ENCODE measurements at regions not wholly inside any gene's neighbourhood (a gene's known extent, or its start where the extent isn't known, plus 50 kb on each side); places are given as distances from the start of the nearest gene placed in this dataset.
"Not testable (repeated sequence)": the region's sequence is repeated elsewhere in the genome, so short reads cannot be mapped to it uniquely, and the experiment has no call there.

DNA sequence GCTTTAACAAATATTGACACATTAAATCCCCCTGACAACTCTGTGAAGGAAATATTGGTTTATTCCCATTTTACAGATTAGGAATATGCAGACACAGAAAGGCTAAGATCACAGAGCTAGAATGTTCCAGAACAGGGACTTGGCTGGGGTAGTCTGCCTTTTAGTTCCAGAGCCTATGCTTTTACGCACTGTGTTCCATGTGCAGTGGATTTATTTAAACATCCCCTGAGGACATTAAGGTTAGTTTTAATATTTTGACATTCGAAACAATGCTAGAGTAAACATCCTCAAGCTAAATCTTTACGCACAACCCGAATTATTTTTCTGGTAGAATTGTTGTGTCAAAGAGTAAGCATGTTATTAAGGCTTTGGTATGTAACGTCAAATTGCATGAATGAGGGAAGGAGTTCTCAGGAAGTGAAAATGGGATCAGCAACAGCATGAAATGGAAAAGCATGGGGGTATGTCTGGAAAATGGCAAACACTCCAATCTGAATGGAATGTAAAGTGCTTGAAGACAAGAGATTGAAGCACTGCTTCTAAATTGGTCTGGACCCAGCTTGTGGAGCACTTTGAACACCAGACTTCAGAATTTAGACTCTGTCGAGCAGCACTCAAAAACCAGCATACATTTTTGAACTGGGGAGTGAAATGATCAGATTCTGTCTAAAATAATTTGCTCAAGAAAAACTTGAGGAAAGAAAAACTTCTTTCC lies 429.9 kb downstream of the CD83 start:
- Histone ChIP-seq H3K4me1 (no peaks in the 10 kb centered on the region), H3K9me3 (no peaks in the 10 kb centered on the region), H3K4me3 (no peak overlapping the region), H3K27ac (no peak overlapping the region), H3K27me3 (no peaks in the 10 kb centered on the region), H3K36me3 (no peaks in the 10 kb centered on the region)
- TF ChIP-seq, protein P1, sequence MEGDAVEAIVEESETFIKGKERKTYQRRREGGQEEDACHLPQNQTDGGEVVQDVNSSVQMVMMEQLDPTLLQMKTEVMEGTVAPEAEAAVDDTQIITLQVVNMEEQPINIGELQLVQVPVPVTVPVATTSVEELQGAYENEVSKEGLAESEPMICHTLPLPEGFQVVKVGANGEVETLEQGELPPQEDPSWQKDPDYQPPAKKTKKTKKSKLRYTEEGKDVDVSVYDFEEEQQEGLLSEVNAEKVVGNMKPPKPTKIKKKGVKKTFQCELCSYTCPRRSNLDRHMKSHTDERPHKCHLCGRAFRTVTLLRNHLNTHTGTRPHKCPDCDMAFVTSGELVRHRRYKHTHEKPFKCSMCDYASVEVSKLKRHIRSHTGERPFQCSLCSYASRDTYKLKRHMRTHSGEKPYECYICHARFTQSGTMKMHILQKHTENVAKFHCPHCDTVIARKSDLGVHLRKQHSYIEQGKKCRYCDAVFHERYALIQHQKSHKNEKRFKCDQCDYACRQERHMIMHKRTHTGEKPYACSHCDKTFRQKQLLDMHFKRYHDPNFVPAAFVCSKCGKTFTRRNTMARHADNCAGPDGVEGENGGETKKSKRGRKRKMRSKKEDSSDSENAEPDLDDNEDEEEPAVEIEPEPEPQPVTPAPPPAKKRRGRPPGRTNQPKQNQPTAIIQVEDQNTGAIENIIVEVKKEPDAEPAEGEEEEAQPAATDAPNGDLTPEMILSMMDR (IDR thresholded peaks at IDR 0.05) = no peak
- DNase-seq (ENCODE audit: low spot score in 2 of 2) = no peak
- intact Hi-C loops (cut with DNase I) = no loop called here

DNA sequence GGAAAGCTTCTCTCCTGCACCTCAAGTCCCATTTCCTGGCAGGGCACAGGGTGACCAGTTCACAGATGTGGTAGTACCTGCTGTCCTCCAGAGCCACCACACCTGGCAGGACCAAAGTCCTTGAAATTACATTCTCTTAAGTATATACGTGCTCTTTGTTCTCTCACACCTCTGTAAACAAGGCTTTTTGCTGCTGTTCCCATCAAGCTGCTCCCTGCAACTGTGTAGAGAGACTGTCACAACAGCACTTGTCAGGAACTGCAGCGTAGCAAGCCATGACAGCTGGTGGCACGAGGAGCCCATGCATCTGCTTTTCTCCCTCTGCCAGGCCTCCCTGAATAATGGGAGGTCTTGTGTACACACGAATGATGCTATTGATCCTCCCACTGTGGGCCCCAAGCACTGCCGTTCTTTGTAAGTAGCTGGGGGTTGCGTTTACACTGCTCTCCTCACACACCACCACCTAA lies 431.8 kb downstream of the CD83 start:
- intact Hi-C loops (cut with DNase I) = no loop called here
- no peak for DNase-seq (ENCODE audit: low spot score in 2 of 2)
- TF ChIP-seq, protein P1 (IDR thresholded peaks at IDR 0.05) = no peak
- no peak overlapping the region for H3K4me3 ChIP-seq
- H3K27me3 ChIP-seq = no peaks in the 10 kb centered on the region
- H3K9me3 ChIP-seq = no peaks in the 10 kb centered on the region
- no peaks in the 10 kb centered on the region for H3K4me1 ChIP-seq
- no peaks in the 10 kb centered on the region for H3K36me3 ChIP-seq
- H3K27ac ChIP-seq = no peak overlapping the region

DNA sequence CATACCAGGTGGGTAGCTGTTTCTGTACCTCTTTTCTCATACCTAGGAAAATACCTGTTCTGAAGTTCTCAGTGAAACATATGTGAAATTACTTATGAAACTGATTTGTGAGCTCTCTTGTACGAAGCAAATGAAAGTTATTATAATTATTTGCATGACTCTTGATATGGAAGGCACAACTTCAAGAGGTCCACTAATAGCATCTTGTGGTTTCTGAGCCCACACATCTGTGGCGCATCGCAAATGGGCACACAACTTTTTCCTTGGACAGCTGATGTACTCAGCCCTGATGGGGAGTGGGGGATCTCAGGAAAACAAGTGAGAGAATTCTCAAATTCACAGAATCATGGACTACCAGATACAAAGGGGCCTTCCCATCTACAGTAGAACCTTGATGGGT lies 432.3 kb downstream of the CD83 start:
- H3K36me3 ChIP-seq = no peaks in the 10 kb centered on the region
- no peak for DNase-seq (ENCODE audit: low spot score in 2 of 2)
- no peaks in the 10 kb centered on the region for H3K27me3 ChIP-seq
- intact Hi-C loops (cut with DNase I) = no loop called here
- H3K4me1 ChIP-seq = no peaks in the 10 kb centered on the region
- TF ChIP-seq, protein P1 (IDR thresholded peaks at IDR 0.05) = no peak
- H3K4me3 ChIP-seq = no peak overlapping the region
- no peaks in the 10 kb centered on the region for H3K9me3 ChIP-seq
- no peak overlapping the region for H3K27ac ChIP-seq

DNA sequence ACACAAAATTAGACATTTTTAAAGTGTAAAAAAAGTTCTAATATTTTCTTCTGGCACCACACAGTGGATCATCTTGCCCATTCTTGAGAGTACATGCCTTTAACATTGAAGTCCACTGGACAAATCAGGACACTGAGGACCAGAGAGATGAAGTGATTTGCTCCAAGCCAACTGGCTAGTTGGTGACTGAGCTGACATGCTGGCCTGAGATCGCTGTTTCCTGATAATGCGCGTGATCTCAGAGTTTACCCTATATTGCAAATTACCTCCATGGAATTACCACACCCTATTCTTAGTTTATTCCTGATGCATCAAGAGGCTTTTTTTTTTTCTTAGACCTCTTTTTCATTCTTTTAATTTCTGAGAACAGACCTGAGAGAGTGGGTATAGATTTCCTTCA lies 432.8 kb downstream of the CD83 start:
- intact Hi-C loops (cut with DNase I) = no loop called here
- Histone ChIP-seq H3K4me1 (no peaks in the 10 kb centered on the region), H3K4me3 (no peak overlapping the region), H3K27ac (no peak overlapping the region), H3K27me3 (no peaks in the 10 kb centered on the region), H3K36me3 (no peaks in the 10 kb centered on the region), H3K9me3 (no peaks in the 10 kb centered on the region)
- DNase-seq (ENCODE audit: low spot score in 2 of 2) = no peak
- TF ChIP-seq, protein P1 (IDR thresholded peaks at IDR 0.05) = no peak

DNA sequence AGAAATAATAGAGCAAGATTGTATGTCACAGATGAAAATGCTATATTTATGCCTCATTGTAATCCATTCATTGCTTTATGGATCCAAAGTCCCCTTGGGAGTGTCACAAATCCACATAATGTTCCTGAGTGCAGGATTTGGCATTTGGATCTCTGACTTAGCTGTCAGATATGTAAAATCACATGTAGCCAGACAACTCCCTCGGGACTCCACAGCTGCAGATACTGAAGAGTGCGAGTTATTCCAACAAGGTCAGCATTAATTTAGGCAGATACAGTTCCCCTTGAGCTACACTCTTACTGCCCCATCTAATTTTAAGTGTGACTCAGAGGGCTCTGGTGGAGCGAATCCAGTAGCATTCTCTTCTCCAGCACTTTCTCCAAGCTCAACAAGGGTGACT lies 433.2 kb downstream of the CD83 start:
- no peak overlapping the region for H3K27ac ChIP-seq
- intact Hi-C loops (cut with DNase I) = no loop called here
- TF ChIP-seq, protein P1 (IDR thresholded peaks at IDR 0.05) = no peak
- no peaks in the 10 kb centered on the region for H3K9me3 ChIP-seq
- no peaks in the 10 kb centered on the region for H3K36me3 ChIP-seq
- H3K27me3 ChIP-seq = no peaks in the 10 kb centered on the region
- H3K4me1 ChIP-seq = no peaks in the 10 kb centered on the region
- DNase-seq (ENCODE audit: low spot score in 2 of 2) = no peak
- no peak overlapping the region for H3K4me3 ChIP-seq

DNA sequence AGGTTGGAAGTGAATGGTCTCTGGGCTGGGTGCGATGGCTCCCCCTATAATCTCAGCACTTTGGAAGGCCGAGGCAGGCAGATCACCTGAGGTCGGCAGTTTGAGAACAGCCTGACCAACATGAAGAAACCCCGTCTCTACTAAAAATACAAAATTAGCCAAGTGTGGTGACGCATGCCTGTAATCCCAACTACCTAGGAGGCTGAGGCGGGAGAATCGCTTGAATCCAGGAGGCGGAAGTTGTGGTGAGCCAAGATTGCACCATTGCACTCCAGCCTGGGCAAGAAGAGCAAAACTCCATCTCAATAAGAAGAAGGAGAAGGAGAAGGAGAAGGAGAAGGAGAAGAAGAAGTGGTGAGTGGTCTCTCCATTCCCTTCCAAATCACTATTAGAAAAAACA lies 434.0 kb downstream of the CD83 start:
- H3K9me3 ChIP-seq; H3K27me3 ChIP-seq; intact Hi-C loops (cut with DNase I); H3K36me3 ChIP-seq; H3K4me1 ChIP-seq; DNase-seq (ENCODE audit: low spot score in 2 of 2); H3K4me3 ChIP-seq; H3K27ac ChIP-seq: not testable (repeated sequence)
